Myocyte (in vitro differentiated cells): ENCODE measurements at regions not wholly inside any gene's neighbourhood (a gene's known extent, or its start where the extent isn't known, plus 50 kb on each side); places are given as distances from the start of the nearest gene placed in this dataset.
"Not testable (repeated sequence)": the region's sequence is repeated elsewhere in the genome, so short reads cannot be mapped to it uniquely, and the experiment has no call there.

Source experiments
- DNase-seq: peaks from one replicate; pipeline ENCODE4 v3.0.0-alpha.2; 2012; ENCODE audit warnings: low read depth

DNA sequence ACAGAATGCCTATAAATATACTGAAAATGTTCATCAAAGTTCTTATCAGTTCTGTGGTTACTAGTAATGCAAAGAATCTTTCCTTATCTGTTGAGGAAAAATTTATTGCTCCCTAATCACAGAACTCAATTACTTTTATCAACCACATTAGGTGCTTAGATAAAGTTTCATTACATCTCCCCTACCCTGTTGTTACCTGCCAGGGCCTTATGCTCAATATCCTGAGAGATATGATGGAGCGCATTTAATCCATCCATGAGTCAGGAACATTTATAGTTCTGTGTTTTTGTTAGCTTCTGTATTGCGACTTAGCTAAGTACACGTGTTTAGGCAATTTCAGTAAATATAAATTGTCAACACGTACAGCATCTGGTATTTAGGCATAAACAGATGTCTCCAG, 164.3 kb upstream of the ST8SIA4 start:
- no peak for DNase-seq

DNA sequence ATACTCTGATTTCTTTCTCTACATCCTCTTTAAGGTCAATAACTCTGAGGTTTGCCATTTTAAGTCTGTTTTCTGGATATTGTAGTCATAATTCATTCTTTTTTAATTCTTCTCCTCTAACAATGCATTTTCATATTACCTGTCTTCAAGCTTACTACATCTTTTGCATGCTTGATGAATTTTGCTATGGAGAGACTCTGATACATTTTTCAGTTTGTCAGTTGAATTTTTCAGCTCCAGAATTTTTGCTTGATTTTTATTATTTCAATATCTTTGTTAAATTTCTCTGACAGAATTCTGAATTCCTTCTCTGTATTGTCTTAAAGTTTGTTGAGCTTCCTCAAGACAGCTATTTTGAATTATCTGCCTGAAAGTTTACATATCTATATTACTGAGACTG, 159.8 kb upstream of the ST8SIA4 start:
- no peak for DNase-seq

DNA sequence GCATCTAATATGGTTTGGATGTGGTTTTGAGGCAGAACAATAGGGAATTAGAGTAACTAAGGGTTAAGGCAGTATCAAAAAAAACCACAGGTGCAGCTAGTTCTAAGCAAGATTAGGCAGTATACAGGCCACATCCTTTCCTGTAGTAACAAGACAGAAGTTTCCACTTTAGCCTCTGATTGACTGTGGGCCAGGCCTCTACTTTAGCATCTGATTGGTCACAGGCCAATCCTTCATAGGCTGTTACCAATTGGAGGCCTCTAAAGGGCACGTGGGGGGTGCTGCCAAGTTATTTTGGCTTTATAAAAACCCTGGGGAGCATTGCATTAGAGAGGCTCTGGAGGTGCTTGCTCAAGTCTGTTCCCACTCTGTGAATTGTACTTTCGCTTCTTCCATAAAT, 144.1 kb upstream of the ST8SIA4 start:
- no peak for DNase-seq

DNA sequence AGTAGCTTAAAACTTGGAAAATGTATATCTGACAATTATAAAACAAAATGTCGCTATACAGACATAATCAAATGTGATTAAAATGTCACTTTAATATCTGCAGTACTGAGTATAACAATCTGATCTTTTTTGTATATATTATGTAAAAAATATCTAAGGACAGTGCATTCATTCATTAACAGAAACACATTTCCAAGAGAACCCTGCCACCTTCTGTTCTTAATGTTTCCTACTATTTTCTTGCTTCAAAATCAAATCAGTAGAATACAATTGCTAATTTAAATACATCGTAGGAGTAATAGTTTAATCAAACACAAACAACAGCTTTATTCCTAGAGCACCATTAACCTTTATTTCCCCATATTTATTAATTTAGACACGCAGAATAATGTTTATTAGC, 142.6 kb upstream of the ST8SIA4 start:
- DNase-seq: peak; percentile 31

DNA sequence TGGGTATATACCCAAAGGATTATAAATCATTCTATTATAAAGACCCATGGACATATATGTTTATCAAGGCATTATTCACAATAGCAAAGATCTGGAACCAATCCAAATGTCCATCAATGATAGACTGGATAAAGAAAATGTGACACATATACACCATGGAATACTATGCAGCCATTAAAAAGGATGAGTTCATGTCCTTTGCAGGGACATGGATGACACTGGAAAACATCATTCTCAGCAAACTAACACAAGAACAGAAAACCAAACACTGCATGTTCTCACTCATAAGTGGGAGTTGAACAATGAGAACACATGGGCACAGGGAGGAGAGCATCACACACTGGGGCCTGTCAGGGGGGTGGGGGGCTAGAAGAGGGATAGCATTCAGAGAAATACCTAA, 136.9 kb upstream of the ST8SIA4 start:
- DNase-seq: not testable (repeated sequence)

DNA sequence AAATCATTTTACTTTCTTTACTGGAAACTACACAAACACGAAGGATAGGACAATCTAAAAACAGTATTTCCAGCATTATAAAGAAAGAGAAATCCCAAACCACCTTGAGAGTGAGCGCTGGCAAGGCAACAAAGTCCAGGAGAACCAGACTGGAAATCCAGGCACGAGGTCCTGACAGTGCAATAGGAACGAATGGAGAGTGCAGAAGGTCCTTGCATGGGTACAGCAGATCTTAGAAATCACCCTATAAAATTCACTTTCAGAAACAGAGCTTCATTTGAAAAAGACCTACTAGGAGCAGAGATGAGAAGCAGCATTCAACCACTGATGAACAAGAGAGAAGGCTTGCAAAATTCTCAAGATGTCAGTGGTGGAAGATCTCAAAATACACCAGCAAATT, 133.7 kb upstream of the ST8SIA4 start:
- no peak for DNase-seq

DNA sequence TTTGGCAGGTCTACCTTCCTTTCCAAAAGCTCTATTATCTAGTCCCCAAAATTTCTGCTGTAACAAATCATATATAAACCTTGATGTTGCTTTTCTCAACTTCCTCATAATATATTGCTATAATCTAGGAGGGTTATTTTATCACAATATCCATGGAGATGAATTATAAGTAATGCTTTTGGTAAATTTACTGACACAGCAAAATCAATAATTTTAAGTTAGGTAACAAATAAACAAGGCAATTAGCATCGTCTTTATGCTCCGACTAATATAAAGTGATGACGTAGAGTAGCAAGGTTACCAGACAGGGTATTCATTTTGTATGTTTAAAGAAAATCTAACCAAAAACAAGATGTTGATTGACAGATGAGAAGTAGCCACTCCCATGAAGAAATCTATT, 132.3 kb upstream of the ST8SIA4 start:
- no peak for DNase-seq

DNA sequence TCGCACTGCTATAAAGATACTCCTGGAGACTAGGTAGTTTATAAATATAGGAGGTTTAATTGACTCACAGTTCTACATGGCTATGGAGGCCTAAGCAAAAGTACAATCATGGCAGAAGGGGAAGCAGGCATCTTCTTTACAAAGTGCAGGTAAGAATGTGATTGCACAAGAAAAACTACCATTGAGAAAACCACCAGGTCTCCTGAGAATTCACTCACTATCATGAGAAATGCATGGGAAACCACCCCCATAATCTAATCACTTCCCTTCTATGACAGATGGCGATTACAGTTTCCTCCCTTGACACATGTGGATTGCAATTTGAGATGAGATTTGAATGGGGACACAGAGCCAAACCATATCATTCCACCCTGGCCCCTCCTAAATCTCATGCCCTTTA, 121.2 kb upstream of the ST8SIA4 start:
- no peak for DNase-seq

DNA sequence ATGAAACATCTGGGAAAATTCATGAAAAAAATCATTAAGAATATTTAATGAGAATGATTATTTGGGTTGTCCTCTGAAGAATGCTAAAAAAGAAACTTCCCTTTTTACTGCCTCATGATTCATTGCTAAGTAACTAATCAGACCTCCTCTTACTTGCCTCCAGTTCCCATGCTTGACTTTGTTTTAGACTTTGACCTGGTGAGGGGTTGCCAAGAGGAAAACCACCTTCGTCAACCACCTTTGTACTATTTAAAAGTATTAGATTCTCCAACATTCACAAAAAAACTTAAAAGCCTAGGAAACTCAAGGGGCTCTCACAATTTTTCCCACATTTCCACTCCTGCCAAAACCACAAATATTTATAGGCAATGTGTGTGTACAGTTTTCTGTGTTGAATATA, 115.2 kb upstream of the ST8SIA4 start:
- DNase-seq: no peak

DNA sequence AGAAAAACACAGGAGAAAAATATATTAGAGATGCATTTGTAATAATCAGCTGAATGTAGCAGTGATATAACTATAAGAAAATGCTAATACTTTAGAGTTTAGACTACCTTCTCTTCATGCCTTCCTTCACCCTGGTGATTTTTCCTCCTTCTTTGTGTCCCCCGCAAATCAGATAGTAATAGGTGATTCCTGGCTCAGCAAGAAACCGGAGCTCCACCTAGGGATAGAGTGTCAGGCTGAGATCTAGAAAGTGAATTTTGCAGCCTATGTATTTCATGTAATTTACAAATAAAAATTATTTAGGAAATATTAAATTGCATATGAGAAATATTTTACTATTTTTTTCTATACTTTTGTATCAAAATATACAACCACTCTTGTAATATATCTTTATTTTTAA, 109.8 kb upstream of the ST8SIA4 start:
- DNase-seq: no peak

DNA sequence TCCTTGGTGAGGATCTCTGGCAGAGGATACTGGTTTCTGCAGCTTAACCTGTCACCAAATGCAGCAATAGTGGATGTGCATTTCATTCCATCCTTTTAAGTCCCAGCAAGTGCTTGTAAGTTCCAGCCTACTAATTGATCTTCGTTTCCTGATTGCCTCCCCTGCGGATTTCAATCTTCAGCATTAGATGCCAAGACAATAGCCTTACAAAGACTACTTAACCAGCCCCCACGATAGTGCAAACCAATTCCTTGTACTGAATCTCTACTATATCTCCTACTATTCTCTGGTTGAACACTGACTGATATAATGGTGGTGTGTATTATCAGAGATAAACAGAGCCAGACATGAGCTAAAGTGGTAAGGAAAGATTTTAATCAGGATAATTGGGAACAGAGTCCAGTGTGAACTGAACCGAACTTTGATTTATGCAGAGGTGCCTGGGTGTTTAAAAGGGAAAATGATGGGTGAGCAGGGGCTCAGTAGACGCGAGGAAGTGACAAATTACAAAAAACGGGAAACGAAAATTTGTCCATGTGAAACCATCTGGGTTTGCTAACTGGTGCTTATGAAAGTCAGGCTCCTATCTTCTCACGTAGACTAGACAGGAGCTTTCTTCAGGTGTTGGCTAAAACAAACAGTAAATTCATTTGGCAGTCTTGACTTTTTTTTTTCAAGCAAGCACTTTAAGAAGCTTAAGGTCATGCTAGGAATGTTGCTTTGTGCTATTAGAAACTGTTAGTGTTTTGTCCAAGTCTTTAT, 106.9 kb upstream of the ST8SIA4 start:
- DNase-seq: no peak

DNA sequence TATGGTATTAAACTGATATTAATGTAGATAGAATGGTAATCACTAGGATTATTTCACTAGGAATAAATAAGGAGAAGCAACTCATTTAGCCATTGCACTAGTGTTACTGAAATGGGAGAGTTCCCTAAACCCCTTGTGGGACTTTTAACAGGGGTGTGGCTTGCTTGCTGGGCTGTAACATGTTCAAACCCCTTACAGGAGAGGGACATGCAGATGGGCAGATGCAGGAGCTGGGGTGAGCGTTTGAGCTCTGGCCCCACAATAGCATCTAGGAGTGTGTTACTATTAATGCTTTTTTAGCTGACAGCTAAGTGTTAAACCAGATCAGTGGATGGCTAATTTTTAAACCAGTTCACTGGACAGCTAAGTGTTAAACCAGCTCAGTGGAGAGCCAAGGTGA, 89.3 kb upstream of the ST8SIA4 start:
- DNase-seq: no peak

DNA sequence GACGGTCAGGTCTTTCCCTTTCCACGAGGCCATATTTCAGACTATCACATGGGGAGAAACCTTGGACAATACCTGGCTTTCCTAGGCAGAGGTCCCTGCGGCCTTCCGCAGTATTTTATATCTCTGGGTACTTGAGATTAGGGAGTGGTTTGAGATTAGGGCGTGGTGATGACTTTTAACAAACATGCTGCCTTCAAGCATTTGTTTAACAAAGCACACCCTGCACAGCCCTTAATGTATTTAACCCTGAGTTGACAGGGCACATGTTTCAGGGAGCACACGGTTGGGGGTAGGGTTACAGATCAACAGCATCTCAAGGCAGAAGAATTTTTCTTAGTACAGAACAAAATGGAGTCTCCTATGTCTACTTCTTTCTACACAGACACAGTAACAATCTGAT, 80.5 kb upstream of the ST8SIA4 start:
- DNase-seq: not testable (repeated sequence)

DNA sequence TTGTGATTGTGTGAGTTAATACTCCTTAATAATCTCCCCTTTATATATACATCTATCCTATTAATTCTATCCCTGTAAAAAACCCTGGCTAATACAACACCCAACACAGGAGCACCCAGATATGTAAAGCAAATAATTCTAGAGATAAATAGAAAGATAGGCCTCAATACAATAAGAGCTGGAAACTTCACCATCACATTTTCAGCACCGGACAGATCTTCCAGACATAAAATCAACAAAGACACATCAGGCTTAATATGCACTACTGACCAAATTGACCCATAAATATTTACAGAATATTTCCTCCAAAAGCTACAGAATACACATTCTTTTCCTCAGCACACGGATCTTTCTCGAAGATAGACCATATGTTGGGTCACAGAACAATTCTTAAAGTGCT, 71.0 kb upstream of the ST8SIA4 start:
- no peak for DNase-seq

DNA sequence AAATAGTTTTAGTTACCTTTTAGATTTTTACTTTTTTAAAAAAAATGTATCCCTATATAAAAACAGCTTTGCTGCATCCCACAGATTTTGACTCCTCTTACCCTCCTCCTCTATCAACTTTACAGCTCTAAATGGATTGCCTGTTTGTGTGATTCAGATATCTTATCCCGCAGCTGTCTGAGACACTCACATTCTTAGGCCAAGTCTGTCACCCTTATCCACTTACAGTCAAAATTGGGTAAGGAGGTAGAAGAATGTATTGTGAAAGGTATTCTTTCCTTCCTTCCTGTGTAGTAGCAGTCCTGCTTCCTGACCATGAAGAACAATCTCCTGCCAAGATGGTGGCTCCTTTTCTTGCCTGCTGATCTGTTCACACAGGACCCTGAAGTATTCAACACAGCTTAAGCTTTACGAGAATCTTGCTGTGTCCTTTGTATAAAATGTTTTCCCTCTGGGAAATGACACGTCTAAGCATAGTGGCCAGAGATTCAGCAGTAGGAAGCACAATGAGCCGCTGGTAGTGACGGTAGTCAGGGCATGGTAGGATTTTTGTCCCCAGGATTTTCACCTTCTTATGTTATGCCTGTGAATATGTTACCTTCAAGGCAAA, 67.7 kb upstream of the ST8SIA4 start:
- DNase-seq: peak; percentile 30

DNA sequence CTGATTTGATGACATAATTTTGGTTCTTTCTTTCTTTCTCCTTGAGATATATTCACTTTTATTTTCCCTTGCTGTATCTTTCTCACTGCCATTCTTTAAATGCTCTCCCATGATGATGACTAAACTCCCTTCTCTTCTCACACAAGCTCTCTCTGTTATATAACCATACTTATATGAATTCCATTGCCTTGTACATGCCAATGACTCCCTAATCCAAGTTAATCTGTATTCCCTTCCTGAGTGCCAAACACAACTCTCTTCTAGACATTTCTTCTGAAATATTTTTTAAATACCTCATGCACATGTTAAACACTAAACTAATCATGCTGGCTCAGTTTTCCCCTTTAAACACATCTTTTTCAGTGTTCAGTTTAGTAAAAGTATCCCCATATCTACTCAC, 62.2 kb upstream of the ST8SIA4 start:
- no peak for DNase-seq
